Lower leg skin (tissue), 4 donors: ENCODE measurements at regions not wholly inside any gene's neighbourhood (a gene's known extent, or its start where the extent isn't known, plus 50 kb on each side); places are given as distances from the start of the nearest gene placed in this dataset.

ENCODE experiments used
- DNase-seq, 2 donors: peaks; one replicate each; pipeline ENCODE4 v3.0.0-alpha.2; 2019; ENCODE audit warnings: low spot score in 2 of 2
- H3K4me3 ChIP-seq: fragments of 200-600 bp; sonication (generic); 2 replicates; pipeline ENCODE4 v1.5.1; 2017; ENCODE audit warnings: mild to moderate bottlenecking, low read depth; ENCODE audit not compliant: poor library complexity, severe bottlenecking
- CTCF ChIP-seq, 3 donors: fragments of 450-650 bp; IDR thresholded peaks; one replicate each; pipeline ENCODE4 v1.5.1; 2016; ENCODE audit warnings: antibody characterized with exemption in 3 of 3, mild to moderate bottlenecking in 3 of 3, moderate library complexity in 2 of 3
- POLR2A ChIP-seq, 2 donors: fragments of 450-650 bp; IDR thresholded peaks; one replicate each; pipeline ENCODE4 v1.6.1; 2016 to 2017; ENCODE audit warnings: antibody characterized with exemption in 2 of 2, mild to moderate bottlenecking in 1 of 2, moderate library complexity in 1 of 2
- WGBS, 2 donors: methylation state at CpG; one replicate each; pipeline ENCODE4 v1.1.5; 2018; 5-methylcytosine and 5-hydroxymethylcytosine counted together
- intact Hi-C: fragments of 100-400 bp; cut with DNase I; formaldehyde crosslinking; loops from one replicate; pipeline ENCODE4 v1.15.0; 2023; ENCODE audit warnings: low total_unique reads

GRCh38 chr11:69553416-69554357 is 72.2 kb downstream of the LINC01488 start:
- 90 to 99% methylated on average over 13 to 14 of the region's 14 CpGs for WGBS, 2 donors
- intact Hi-C loops: no loop called here
- no peak for DNase-seq
- TF ChIP-seq POLR2A (IDR thresholded peaks at IDR 0.05): no peak
- no peak for TF ChIP-seq CTCF (IDR thresholded peaks at IDR 0.05)
- H3K4me3 ChIP-seq: no peak overlapping the region

GRCh38 chr11:69554849-69555248 is 73.4 kb downstream of the LINC01488 start:
- no peak for DNase-seq
- no peak for TF ChIP-seq POLR2A (IDR thresholded peaks at IDR 0.05)
- no peak for TF ChIP-seq CTCF (IDR thresholded peaks at IDR 0.05)
- H3K4me3 ChIP-seq: no peak overlapping the region
- intact Hi-C loops: no loop called here
- 82 to 83% methylated on average over 6 of the region's 6 CpGs for WGBS, 2 donors

GRCh38 chr11:69557266-69557665 is 75.8 kb downstream of the LINC01488 start:
- TF ChIP-seq POLR2A (IDR thresholded peaks at IDR 0.05) (no peak), CTCF (IDR thresholded peaks at IDR 0.05) (no peak)
- DNase-seq: peak in 1 of 2 donors; percentile 54
- intact Hi-C loops: no loop called here
- WGBS, 2 donors: 91 to 93% methylated on average over 7 of the region's 7 CpGs
- H3K4me3 ChIP-seq: no peak overlapping the region

- intact Hi-C loops: no loop called here
- H3K4me3 ChIP-seq: no peak overlapping the region
- TF ChIP-seq POLR2A (IDR thresholded peaks at IDR 0.05) (no peak), CTCF (IDR thresholded peaks at IDR 0.05) (no peak)
- 67 to 73% methylated on average over 11 to 12 of the region's 12 CpGs for WGBS, 2 donors
- DNase-seq: peak in 1 of 2 donors; percentile 31
These were observed 77.1 kb downstream of the LINC01488 start for GRCh38 chr11:69558519-69558941.

GRCh38 chr11:69559181-69559580 is 77.7 kb downstream of the LINC01488 start:
- no peak overlapping the region for H3K4me3 ChIP-seq
- peak in 1 of 2 donors; percentile 15 for DNase-seq
- TF ChIP-seq POLR2A (IDR thresholded peaks at IDR 0.05) (no peak), CTCF (IDR thresholded peaks at IDR 0.05) (no peak)
- intact Hi-C loops: no loop called here
- WGBS, 2 donors: 86 to 89% methylated on average over 5 of the region's 5 CpGs
